Keratinocyte (primary cell): ENCODE measurements at regions not wholly inside any gene's neighbourhood (a gene's known extent, or its start where the extent isn't known, plus 50 kb on each side); places are given as distances from the start of the nearest gene placed in this dataset.

Experiments
- EZH2 ChIP-seq: IDR thresholded peaks from one replicate; pipeline ENCODE4 v1.6.1; 2012; ENCODE audit warnings: inconsistent platforms, mild to moderate bottlenecking, low read length, moderate library complexity
- TF ChIP-seq, protein P1 (sequence below), 3 experiments: IDR thresholded peaks in 1 of 3; conservative IDR thresholded peaks in 1 of 3; optimal IDR thresholded peaks in 1 of 3; 2 replicates in 2 of 3; 3 replicates in 1 of 3; pipeline versions ENCODE3 to v1.5.1; 2011; ENCODE audit warnings: low read length in 3 of 3, mild to moderate bottlenecking in 3 of 3, moderate library complexity in 2 of 3, control low read depth in 1 of 3, inconsistent platforms in 1 of 3; ENCODE audit not compliant: insufficient read depth in 2 of 3; ENCODE audit errors: extremely low read depth in 1 of 3

GRCh38 chr14:30362369-30363218 lies 196.4 kb upstream of the G2E3 start:
- TF ChIP-seq, protein P1, sequence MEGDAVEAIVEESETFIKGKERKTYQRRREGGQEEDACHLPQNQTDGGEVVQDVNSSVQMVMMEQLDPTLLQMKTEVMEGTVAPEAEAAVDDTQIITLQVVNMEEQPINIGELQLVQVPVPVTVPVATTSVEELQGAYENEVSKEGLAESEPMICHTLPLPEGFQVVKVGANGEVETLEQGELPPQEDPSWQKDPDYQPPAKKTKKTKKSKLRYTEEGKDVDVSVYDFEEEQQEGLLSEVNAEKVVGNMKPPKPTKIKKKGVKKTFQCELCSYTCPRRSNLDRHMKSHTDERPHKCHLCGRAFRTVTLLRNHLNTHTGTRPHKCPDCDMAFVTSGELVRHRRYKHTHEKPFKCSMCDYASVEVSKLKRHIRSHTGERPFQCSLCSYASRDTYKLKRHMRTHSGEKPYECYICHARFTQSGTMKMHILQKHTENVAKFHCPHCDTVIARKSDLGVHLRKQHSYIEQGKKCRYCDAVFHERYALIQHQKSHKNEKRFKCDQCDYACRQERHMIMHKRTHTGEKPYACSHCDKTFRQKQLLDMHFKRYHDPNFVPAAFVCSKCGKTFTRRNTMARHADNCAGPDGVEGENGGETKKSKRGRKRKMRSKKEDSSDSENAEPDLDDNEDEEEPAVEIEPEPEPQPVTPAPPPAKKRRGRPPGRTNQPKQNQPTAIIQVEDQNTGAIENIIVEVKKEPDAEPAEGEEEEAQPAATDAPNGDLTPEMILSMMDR (optimal IDR thresholded peaks at IDR 0.05 in 1 of 3, IDR thresholded peaks at IDR 0.05 in 1 of 3, conservative IDR thresholded peaks at IDR 0.05 in 1 of 3; ENCODE audit: extremely low read depth in 1 of 3, insufficient read depth in 2 of 3, low read length in 3 of 3): no peak
- TF ChIP-seq EZH2: no peak
